HG02798 (cell line): ENCODE measurements at regions not wholly inside any gene's neighbourhood (a gene's known extent, or its start where the extent isn't known, plus 50 kb on each side); places are given as distances from the start of the nearest gene placed in this dataset.

Experiments
- ATAC-seq: cut with Tn5 transposase; IDR thresholded peaks from one replicate; pipeline ENCODE4 v1.9.1; 2021; ENCODE audit warnings: mild to moderate bottlenecking; ENCODE audit not compliant: unreplicated experiment, poor library complexity

DNA sequence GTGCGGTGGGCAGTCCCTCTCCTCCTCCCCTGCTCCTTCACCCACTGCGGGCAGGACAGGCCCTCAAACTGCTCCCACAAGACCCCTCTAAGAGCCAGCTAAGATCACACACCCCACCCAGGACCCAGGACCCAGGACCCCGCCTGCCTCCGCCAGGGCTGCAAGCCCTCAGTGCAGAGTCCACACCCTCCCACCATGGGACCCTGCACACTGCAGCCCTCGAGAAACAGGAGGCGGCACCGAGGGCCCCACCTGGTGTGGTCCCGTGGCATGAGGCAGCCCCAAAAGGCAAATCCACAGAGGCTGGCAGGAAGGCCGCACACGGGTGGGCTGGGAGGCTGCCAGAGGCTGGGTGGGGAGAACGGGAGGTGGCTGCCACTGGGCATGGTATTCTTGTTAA, 94.7 kb downstream of the ENGASE start:
- ATAC-seq: no peak

DNA sequence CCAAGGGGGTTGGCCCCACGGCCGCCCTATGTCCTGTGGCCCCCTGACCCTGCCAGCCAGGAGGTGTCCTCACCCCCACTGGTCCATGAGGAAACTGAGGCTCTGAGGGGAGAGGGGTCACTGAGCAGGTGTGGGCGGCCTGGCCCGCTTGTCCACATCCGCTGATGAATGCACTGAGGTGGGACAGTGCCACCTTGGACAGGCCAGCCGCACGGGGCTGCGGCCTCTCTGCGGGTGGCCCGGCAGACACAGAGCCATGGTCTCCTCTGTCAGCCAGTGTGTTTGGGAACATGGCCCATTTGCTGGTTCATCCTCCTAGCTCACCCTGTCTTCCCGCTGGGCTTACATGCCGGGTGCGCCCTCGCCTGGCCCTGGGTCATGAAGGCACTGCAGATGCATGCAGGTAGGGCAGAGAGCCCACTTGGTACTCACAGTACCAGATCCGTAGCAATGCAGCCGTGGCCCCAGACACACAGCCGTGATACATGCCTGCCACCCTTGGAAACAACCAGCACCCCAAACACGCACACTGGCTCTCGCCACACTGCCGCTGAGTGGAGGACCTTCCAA, 93.9 kb downstream of the ENGASE start:
- no peak for ATAC-seq

DNA sequence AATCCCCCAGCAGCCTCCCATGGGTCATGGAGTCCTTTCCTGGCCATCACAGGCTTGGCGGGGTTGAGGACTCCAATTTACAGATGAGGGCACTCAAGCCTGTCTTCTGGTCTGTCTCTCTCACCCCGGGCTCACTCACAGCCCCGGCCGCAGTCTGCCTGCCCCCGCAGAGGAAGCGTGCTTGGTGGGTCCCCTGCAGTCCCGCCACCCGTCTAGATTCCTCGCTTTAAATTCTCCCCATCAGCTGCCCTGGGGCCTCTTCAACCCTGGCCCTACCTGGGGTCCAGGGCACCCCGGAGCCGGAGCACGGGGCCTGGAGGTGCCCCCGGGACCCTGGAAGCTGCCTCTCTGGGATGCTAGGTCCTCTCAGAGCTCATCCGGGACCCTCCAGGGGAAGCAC, 92.9 kb downstream of the ENGASE start:
- no peak for ATAC-seq

DNA sequence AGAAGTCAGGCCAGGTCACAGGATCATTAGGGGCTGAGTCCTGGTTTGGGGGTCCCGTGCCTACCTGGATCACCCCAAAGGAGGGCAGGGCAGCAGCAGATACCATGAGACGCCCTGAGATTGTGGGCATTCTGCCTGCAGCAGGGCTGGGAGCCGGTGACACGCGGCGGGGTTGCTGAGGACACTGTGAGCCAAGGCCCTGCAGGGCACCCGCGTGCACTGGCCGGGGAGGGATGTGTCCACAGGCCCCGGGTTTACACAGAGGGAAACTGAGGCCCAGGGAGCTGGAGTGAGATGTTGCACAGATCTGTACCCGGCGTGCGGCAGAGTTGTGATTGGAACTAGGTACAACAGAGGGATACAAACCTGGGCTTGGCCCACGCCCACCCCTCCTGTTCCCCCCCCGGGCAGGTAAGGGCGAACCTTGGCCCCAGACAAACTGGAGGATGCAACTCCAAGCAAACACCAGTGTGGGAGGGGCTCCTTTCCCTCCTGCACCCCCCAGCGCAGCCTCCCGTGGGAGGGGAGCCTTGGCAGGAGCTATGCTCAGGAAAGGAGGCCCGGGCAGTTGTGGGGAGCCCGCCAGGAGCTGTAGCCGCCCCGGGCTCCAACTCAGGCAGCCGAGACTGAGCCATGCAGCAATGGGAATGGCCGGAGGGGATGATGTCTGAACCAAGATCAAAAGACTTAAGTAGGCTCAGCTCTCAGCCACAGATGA, 91.3 kb downstream of the ENGASE start:
- no peak for ATAC-seq

DNA sequence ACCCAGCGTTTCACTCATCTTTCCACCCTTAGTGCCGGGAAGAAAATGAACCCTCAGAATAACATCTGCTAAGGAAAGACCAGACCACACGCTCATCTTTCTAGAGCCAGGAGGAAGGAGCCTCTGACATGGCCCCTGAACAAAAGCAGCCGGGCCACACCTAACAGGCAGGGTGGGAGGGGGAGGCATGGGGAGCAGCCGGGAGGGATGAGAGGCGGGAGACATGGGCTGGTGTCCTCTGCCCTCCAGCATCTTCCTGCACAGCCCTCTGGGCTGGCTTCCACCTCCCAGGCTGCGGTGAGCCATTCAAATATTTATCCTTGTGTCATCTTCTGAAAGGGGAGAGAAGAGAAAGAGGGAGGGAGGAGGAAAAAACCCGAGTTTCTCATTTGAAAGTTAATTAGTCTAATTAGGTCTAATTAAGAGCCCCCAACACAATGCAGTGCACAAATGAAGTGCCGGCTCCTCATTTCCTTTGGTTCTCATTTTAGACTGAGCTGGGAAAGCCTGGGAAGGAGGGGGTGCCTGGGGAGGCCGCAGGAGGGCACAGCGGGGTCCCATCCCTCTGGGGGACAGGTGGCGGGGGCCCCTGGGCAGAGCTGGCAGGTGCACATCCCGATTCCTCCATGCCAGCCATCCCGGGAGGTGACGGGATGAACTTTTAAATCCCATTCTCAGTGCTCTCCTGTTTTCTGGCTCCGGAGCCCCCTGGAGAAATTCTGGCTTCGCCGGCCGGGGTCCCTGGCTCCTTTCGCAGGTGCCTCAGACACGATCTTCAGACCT, 90.5 kb downstream of the ENGASE start:
- no peak for ATAC-seq

DNA sequence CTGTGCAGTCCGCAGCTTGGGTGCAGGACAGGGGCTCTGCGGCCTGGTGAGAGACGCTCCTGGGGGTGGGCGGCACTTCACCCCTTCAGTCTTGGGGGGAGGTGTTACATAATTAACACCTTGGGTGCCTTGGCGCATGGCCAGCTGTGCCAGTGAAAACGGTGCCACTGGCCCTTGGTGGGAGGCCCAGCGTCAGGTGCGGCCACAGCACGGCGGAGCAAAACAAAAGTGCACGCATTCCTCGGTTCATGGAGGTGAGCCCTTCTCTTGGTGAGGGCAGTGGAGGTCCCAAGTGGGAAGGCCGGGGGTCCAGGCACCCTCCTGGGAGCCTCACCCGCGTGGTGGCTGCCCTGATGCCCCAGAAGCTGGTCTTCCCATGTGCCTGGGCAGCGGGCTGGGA, 89.8 kb downstream of the ENGASE start:
- no peak for ATAC-seq

DNA sequence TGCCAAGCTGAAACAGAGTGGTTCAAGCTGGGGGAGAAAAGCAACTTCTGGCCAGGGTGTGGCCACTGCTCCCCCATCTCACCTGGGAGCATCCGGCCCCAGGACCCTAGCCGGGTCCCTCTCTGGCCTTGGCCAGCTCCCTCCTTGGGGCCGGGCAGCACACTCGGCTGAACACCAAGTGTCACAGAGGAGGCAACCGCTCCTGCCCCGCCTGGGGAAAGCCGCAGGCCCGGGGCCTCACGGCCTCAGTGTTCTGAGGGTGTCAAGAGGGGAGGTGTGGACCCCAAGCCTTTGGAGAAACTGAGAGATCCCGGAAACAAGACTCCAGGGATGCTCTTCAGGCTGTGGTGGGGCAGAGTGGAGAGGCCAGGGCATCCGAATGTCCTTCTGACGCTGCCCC, 88.4 kb downstream of the ENGASE start:
- ATAC-seq: no peak

DNA sequence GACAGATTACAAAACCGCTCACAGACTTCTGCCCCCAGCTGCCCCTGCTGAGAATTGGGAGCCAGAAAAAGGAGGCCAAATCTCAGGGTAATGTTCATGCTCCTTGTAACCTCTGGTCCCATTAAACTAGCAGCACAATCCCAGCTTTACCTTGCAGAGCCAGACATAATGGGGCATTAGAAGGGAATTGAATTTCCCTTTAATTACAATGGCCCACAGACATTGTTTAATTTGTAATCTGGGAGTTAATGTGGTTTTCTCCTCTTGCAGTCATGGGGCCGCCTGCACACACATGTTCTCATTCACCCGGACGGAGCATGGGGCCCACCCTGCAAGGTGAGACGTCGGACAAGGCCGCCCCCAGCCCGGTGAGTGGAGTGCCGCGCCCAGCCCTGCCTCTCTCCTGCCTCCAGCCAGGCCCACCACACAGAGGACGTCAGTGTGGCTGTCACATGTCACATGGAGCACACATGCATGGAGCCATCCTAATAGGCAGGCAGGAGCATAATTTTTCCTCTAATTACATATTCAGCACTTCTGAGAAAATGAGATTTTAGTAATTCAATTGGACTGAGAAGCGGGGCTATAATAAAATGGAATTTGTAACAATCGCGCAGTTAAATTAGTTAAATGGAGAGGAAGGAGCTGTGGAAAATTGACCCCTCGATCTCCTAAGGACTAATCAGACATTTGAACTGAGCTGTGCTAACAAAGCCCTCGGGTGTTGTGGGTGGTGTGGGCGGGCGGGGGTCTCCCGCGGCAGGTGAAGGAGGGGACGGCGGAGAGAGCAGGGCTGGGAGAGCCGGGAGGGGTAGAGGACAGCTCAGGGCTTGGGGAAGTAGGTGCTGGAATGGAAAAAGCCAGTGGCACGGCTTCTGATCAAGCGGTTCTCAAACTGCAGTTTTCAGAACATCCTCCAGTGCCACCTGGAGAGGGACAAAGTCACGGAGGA, 87.7 kb downstream of the ENGASE start:
- no peak for ATAC-seq

DNA sequence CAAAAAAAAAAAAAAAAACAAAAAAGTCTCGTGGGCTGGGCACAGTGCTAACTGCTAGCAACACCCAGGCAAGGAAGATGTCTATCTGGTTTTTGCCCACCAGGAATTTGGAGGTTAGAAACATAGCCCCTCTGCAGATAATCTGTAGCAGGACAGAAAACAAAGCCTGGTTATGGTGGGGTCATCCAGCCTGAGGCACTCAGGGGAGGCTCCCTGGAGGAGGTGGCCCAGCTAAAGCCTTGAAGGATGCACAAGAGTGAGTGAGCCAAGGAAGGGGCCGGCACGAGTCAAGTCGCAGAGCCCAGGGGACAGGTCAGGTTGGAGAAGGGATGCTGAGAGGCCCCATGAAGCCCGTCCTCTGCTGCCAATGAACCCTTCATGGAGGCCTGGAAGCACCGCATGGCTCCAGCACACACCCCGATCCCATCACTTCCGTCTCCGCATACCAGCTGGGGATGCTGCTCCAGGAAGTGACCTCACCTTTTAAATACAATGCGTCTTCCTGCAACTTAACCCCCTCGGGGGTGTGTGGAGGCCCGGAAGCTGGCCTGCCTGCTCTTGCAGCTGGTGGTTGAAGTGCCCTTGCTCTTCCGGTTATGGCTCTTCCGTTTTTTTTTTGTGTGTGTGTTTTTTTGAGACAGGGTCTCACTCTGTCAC, 86.5 kb downstream of the ENGASE start:
- ATAC-seq: no peak

DNA sequence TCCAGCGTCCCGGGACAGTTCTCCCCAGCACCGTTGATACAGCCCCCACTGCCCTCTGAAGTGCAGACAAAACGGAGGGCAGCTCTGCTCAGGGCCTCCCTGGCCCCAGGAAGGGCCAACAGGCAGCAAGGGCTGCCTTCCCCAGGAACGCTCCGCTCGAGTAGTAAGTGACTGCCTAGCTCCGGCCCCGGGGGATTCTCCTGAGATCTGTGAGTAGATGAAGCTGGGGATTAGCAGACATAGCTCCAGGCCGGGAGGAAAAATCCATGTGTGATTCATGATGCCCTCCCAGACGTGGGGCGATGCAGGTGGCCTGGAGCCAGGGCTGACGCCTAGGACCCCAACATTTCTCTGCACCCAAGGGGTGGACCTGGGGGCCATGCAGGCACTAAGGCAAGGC, 85.3 kb downstream of the ENGASE start:
- no peak for ATAC-seq

DNA sequence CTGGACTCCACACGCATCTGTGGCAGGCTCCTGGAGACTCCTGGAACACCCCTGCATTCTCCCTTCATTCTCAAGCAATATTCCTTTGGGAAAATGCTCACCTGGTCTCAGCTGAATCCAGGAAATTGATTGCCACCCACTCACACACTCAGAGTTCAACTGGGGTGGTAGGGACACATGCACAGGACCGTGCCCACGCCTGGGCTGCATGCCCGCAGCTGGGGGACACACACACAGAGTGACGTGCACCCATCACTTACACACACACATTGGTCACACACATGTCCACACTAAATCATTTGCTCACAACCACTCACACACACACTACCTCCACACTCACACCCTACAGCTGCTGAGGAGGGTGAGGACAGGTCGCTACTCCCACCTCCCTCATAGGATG, 84.8 kb downstream of the ENGASE start:
- no peak for ATAC-seq

DNA sequence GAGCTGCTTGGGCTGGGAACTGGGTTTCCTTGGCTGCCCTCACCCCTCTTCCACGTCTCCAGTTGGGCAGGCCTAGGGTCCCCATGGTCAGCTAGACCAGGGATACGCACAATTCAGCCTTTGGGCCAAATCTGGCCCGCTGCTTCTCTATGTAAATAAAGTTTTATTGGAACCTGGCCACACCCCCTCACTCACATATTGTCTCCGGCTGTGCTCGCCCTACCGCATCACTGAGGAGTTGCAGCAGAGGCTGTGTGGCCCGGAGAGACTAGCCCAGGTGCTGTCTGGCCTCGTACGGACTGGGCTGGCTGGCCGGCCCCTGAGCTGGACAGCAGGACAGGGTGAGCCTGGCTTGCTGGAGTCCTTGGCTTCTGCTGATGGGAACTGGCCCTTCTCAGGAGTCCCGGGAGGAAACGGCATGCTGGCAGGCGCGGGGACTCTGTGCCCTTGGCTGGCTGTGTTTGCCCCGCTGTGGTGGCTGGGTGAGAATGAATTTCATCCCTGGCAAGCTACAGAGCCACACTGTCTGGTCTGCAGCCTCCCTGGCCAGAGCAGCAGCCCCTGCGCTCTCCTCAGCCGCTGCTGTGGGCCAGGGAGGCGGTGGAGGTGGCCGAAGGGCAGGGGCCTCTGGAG, 82.0 kb downstream of the ENGASE start:
- no peak for ATAC-seq

DNA sequence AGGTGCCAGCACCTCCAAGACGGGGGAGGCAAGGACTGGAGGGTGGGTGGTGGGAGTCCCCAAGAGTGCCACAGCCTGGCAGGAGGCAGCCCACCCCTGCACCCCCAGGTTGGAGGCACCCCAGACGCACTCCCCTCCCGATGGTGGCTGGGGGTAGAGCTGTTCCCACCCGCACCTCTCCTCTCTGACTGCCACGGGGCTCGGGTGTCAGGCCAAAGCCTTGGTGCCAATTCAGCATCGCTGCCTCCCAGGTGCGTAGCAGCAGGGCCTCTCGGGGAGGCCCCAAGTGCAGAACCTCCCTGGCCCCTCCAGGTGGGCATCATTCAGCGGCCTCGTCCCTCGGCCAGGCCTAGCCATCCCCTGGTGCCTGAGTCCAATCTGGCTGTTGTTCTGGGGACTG, 81.1 kb downstream of the ENGASE start:
- ATAC-seq: no peak

DNA sequence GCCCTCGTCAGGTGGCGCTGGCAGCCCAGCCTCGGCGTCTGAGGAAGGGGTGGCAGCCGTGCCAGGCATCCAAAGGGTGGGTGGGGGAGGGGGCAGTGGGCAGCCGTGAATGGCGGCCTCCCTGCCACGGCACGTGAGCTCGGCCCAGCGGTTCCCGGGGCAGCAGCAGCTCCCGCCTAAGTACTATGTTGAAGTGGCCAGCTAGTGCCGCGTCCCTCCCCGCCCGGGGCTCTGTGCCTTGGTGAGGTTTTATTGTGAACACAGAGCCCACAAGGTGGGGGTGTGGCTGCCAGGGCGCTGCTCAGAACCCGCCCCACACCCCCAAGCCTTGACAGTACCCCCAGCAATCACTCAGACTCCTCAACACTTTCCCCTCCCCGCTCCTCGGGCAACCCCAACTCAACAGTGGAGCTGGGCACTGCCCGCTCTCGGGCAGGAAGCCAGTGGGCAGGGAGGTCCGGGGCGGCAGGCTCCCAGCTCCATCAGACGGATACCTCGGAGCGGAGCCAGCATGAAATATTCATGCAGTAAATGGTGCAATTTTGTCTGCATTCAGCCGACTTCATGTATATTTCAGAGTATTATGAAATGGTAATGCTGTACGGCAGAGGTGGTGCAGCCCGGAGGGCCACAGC, 80.4 kb downstream of the ENGASE start:
- no peak for ATAC-seq

DNA sequence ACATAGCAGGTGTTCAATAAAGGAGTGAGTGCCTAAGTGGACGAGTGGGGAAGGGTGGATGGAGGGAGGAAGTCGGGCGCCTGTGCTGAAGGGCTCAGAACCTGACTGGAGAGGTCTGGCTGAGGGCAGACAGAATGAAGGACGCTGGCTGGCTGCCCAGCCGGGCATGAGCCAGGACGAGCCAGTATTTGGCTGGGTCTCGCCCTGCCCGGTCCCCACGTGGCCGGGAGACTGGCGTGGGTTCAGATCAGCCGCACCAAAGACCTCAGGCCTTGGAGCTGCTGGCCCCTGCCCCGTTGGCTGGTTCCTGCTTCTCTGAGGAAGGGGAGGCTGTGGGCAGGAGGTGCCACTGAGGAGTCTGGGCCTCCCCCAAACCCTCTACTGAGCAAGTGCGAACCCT, 79.8 kb downstream of the ENGASE start:
- no peak for ATAC-seq

DNA sequence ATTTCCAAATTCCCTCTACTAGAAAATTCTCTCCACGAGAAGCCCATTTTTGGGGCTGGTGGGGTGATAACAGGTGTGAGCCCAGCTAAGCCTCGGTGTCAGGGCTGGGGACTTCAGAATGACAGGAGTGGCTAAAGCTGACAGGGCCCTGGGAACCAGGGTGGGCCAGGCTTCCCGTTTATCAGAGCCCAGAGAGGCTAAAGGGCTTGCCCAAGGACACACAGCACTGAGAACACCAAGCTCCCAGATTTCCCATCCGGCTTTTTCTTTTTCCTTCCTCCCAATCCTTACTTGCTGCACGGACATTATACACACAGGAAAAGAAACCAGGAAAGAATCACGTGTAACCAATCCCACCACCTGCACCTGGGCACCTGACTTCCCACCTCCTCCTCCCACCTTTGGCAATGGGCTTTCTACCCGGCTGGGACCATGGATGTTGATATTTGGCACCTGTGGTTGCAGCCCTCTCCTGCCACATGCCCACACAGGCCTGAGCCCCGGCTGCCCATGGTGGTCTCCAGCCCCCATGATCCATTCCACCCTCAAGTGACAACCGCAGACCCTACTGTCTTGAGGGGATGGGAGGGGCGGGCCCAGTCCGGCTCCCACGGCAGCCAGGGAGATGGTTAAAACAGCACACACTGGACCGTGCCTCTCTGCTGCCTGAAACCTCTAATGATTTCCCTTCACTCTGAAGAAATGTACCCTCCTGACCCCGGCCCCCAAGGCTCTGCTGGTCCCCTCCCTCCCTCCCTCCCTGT, 78.9 kb downstream of the ENGASE start:
- ATAC-seq: no peak

DNA sequence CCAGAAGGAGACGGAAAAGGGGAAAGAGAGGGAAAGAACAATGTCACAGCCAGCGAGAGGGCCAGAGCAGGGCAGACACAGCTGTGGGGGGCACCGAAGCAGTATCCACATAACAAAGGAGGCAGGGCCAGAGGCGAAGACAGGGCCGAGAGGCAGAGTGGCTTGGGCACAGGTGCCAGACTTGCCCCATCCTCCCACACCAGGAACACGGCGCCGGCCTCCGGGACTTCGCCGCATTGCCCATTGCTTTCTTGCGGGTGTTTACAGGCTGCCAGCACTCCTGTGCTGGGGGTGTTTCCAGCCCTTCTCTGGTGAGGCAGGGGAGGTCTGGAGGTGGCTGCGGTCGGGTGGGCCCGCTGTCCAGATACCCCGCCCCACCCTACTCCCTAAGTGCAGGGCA, 78.0 kb downstream of the ENGASE start:
- ATAC-seq: no peak

DNA sequence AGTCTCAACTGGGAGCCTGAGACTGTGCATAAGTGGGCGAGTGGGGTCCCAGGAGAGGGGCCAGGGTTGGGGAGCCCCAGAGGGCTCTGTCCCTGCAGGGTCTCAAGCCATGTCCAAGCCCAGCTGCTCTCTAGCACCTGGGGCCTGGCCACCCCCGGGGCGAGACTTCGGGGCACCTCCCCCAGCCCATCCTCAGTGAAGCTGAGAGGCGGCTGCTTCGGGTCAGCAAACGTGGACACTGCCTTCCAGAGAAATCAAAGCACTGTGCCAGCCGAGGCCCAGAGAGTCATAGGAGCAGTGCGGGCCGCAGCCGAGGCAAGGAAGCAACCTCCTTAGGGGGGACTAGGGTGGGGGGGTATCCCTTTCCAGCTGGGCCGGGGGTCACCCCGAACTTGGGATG, 77.5 kb downstream of the ENGASE start:
- no peak for ATAC-seq
